Trophoblast cell (in vitro differentiated cells and primary cell): ENCODE measurements at regions not wholly inside any gene's neighbourhood (a gene's known extent, or its start where the extent isn't known, plus 50 kb on each side); places are given as distances from the start of the nearest gene placed in this dataset.
A peak's percentile ranks its signal among the peaks of the same experiment; 100 is the strongest.
"Not testable (repeated sequence)": the region's sequence is repeated elsewhere in the genome, so short reads cannot be mapped to it uniquely, and the experiment has no call there.

Experiments
- DNase-seq, 2 donors: peaks; one replicate each; pipeline ENCODE4 v3.0.0-alpha.2; 2016
- H2AFZ ChIP-seq: 2 replicates; pipeline ENCODE4 v1.6.1; 2013; ENCODE audit warnings: low read length, moderate library complexity, mild to moderate bottlenecking; ENCODE audit not compliant: insufficient read depth, poor library complexity
- H2AK5ac ChIP-seq: 2 replicates; pipeline ENCODE4 v1.6.1; 2013; ENCODE audit warnings: mild to moderate bottlenecking, low read length
- H2BK120ac ChIP-seq: 2 replicates; pipeline ENCODE4 v1.6.1; 2013; ENCODE audit warnings: low read length, mild to moderate bottlenecking, moderate library complexity; ENCODE audit not compliant: insufficient read depth, poor library complexity
- H2BK12ac ChIP-seq: 2 replicates; pipeline ENCODE4 v1.6.1; 2013; ENCODE audit warnings: mild to moderate bottlenecking, low read length, moderate library complexity
- H2BK5ac ChIP-seq: 2 replicates; pipeline ENCODE4 v1.6.1; 2013; ENCODE audit warnings: low read length, low read depth, moderate library complexity, mild to moderate bottlenecking; ENCODE audit not compliant: poor library complexity
- H3K14ac ChIP-seq: 2 replicates; pipeline ENCODE4 v1.6.1; 2013; ENCODE audit warnings: mild to moderate bottlenecking, low read length
- H3K18ac ChIP-seq: 2 replicates; pipeline ENCODE4 v1.6.1; 2013; ENCODE audit warnings: mild to moderate bottlenecking, low read length
- H3K23ac ChIP-seq: 2 replicates; pipeline ENCODE4 v1.6.1; 2013; ENCODE audit warnings: low read length
- H3K27ac ChIP-seq: 2 replicates; pipeline ENCODE4 v1.5.1; 2013; ENCODE audit warnings: low read depth, mild to moderate bottlenecking, inconsistent platforms, low read length, moderate library complexity
- H3K27me3 ChIP-seq: 2 replicates; pipeline ENCODE4 v1.6.1; 2013; ENCODE audit warnings: inconsistent platforms, mild to moderate bottlenecking, low read length, moderate library complexity; ENCODE audit not compliant: insufficient read depth
- H3K36me3 ChIP-seq, 2 experiments: 1 replicate in 1 of 2; 2 replicates in 1 of 2; pipeline ENCODE4 v1.6.1; 2013; ENCODE audit warnings: low read length in 2 of 2, mild to moderate bottlenecking in 2 of 2, moderate library complexity in 1 of 2; ENCODE audit not compliant: insufficient read depth in 2 of 2, control insufficient read depth in 1 of 2
- H3K4ac ChIP-seq: 2 replicates; pipeline ENCODE4 v1.6.1; 2013; ENCODE audit warnings: low read depth, mild to moderate bottlenecking, low read length, moderate library complexity
- H3K4me1 ChIP-seq, 2 experiments: 1 replicate in 1 of 2; 2 replicates in 1 of 2; pipeline ENCODE4 v1.6.1; 2013; ENCODE audit warnings: low read length in 2 of 2, mild to moderate bottlenecking in 2 of 2, moderate library complexity in 1 of 2; ENCODE audit not compliant: insufficient read depth in 2 of 2, control insufficient read depth in 1 of 2
- H3K4me2 ChIP-seq: 2 replicates; pipeline ENCODE4 v1.6.1; 2013; ENCODE audit warnings: inconsistent platforms, mild to moderate bottlenecking, low read length, moderate library complexity
- H3K4me3 ChIP-seq: 2 replicates; pipeline ENCODE4 v1.5.1; 2013; ENCODE audit warnings: mild to moderate bottlenecking, low read depth, low read length, inconsistent platforms
- H3K79me1 ChIP-seq: one replicate; pipeline ENCODE4 v1.6.1; 2013; ENCODE audit warnings: low read length
- H3K79me2 ChIP-seq: 2 replicates; pipeline ENCODE4 v1.6.1; 2013; ENCODE audit warnings: low read length, mild to moderate bottlenecking; ENCODE audit not compliant: control insufficient read depth, insufficient read depth, poor library complexity
- H3K9ac ChIP-seq: 2 replicates; pipeline ENCODE4 v1.6.1; 2013; ENCODE audit warnings: mild to moderate bottlenecking, low read length
- H3K9me3 ChIP-seq: 2 replicates; pipeline ENCODE4 v1.6.1; 2013; ENCODE audit warnings: low read depth, mild to moderate bottlenecking, control low read depth, inconsistent platforms, low read length; ENCODE audit not compliant: insufficient read depth
- H4K12ac ChIP-seq: 2 replicates; pipeline ENCODE4 v1.6.1; 2013; ENCODE audit warnings: low read depth, mild to moderate bottlenecking, low read length, moderate library complexity
- H4K8ac ChIP-seq: 2 replicates; pipeline ENCODE4 v1.6.1; 2013; ENCODE audit warnings: low read depth, mild to moderate bottlenecking, low read length, moderate library complexity
- H4K91ac ChIP-seq: one replicate; pipeline ENCODE4 v1.6.1; 2013; ENCODE audit warnings: low read depth, mild to moderate bottlenecking, low read length, moderate library complexity
- WGBS: extraction: QIAGEN DNeasy Blood & Tissue Kit; methylation state at CpG from one replicate; pipeline ENCODE4 v1.1.7; 2013; ENCODE audit warnings: missing lambda C conversion rate; ENCODE audit not compliant: insufficient read length, insufficient coverage; ENCODE audit errors: extremely low coverage; 5-methylcytosine and 5-hydroxymethylcytosine counted together

DNA sequence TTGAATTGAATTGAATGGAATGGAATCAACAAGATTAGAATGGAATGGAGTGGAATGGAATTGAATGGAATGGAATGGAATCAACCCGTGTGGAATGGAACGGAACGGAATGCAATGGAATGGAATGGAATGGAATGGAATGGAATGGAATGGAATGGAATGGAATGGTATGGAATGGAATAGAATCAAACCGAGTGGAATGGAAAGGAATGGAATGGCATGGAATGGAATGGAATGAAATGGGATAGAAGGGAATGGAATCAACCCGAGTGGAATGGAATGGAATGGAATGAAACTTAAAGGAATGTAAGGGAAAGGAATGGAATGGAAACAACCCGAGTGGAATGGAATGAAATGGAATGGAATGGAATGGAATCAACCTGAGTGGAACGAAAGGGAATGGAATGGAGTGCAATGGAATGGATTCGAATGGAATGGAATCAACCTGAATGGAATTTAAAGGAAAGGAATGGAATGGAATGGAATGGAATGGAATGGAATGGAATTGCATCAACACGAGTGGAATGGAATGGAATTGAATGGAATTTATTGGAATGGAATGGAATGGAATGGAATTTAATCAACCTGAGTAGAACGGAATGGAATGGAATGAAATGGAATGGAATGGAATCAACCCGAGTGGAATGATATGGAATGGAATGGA is 1146.6 kb downstream of the RPIA start:
- H3K27me3 ChIP-seq: no peaks in the 10 kb centered on the region
- no peaks in the 10 kb centered on the region for H3K36me3 ChIP-seq
- no peak overlapping the region for H3K9ac ChIP-seq
- H3K4me2 ChIP-seq: no peak overlapping the region
- no peak overlapping the region for H3K14ac ChIP-seq
- H3K79me1 ChIP-seq: no peaks in the 10 kb centered on the region
- H2BK5ac ChIP-seq: no peak overlapping the region
- no peak overlapping the region for H2BK12ac ChIP-seq
- H3K23ac ChIP-seq: no peak overlapping the region
- H3K79me2 ChIP-seq: no peaks in the 10 kb centered on the region
- no peak overlapping the region for H4K12ac ChIP-seq
- no peak overlapping the region for H4K91ac ChIP-seq
- DNase-seq: no peak
- H3K9me3 ChIP-seq: peaks cover 14% of the 10 kb centered on the region
- H4K8ac ChIP-seq: no peak overlapping the region
- H3K4ac ChIP-seq: no peak overlapping the region
- no peaks in the 10 kb centered on the region for H3K4me1 ChIP-seq
- H3K27ac ChIP-seq: no peak overlapping the region
- WGBS: 100% methylated on average over 6 of the region's 11 CpGs
- no peak overlapping the region for H2AFZ ChIP-seq
- H3K4me3 ChIP-seq: no peak overlapping the region
- no peak overlapping the region for H2AK5ac ChIP-seq
- H3K18ac ChIP-seq: no peak overlapping the region
- H2BK120ac ChIP-seq: no peak overlapping the region

DNA sequence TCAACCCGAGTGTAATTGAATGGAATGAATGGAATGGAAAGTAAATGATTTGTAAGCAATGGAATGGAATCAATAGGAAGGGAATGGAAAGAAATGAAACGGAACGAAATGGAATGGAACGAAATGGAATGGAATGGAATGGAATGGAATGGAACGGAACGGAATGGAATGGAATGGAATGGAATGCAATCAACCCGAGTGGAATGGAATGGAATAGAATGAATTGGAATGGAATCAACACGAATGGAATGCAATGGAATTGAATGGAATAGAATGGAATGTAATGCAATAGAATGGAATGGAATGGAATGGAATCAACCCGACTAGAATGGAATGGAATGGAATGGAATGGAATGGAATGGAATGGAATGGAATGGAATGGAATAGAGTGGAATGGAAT is 1148.7 kb downstream of the RPIA start:
- H2BK12ac ChIP-seq, H3K23ac ChIP-seq, H3K4me3 ChIP-seq, H3K79me1 ChIP-seq, H3K27ac ChIP-seq, H2BK120ac ChIP-seq, H3K36me3 ChIP-seq, H3K4ac ChIP-seq, H2BK5ac ChIP-seq, H4K8ac ChIP-seq, H3K14ac ChIP-seq, H2AFZ ChIP-seq, H3K18ac ChIP-seq, H3K4me2 ChIP-seq, H3K79me2 ChIP-seq, H4K91ac ChIP-seq, H4K12ac ChIP-seq, H3K9ac ChIP-seq, H3K4me1 ChIP-seq, H3K27me3 ChIP-seq, H2AK5ac ChIP-seq: not testable (repeated sequence)
- WGBS: over 99% methylated on average over 6 of the region's 9 CpGs
- H3K9me3 ChIP-seq: peaks cover 18% of the 10 kb centered on the region
- DNase-seq: peak in 1 of 2 donors; percentile 9

DNA sequence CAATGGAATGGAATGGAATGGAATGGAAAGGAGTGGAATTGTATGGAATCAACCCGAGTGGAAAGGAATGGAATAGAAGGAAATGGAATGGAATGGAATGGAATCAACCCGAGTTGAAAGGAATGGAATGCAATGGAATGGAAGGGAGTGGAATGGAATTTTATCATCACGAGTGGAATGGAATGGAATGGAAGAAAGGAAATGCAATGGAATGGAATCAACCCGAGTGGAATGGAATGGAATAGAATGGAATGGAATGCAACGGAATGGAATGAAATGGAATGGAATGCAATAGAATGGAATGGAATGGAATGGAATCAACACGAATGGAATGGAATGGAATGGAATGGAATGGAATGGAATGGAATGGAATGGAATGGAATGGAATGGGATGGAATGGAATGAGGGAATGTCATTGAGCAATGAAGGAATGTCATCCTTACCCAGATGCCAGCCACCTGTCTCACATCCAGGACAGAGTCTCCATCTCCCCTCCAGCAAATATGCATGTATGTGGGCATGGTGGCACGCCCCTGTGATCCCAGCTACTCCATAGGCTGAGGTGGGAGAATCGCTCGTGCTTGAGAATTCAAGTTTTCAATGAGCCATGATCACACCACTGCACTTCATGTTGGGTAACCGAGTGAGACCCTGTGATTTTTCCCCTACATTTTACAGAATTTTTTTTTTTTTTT is 1149.5 kb downstream of the RPIA start:
- peaks cover 22% of the 10 kb centered on the region for H3K9me3 ChIP-seq
- H2BK120ac ChIP-seq, H2AFZ ChIP-seq, H3K27ac ChIP-seq, H2BK12ac ChIP-seq, H3K4me3 ChIP-seq, H3K4me1 ChIP-seq, H3K79me1 ChIP-seq, H4K8ac ChIP-seq, H3K36me3 ChIP-seq, H3K4me2 ChIP-seq, H4K12ac ChIP-seq, H4K91ac ChIP-seq, H3K27me3 ChIP-seq, H3K4ac ChIP-seq, H3K9ac ChIP-seq, DNase-seq, H2AK5ac ChIP-seq, H2BK5ac ChIP-seq, H3K18ac ChIP-seq, H3K14ac ChIP-seq, H3K23ac ChIP-seq, H3K79me2 ChIP-seq: not testable (repeated sequence)
- 100% methylated on average over 1 of the region's 10 CpGs for WGBS

DNA sequence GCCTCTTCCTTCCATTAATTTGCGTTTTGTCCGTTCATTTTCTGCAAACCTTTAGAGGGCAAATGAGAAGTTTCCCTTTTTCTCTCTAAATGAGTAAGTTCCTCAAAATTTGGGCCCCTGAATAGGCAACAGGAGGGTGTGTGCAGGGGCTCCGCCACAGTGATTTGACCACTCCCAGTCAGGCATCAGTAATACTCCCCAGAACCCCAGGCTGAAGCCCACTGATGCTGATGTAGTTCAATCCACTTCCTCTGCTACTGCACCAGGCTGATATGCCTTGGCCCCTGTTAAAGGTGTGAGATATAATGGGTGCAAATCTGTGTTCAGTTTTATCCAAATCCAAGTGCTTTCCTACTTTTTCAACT is 1150.0 kb downstream of the RPIA start:
- H3K9me3 ChIP-seq: peaks cover 23% of the 10 kb centered on the region

More for the DNA sequence above, 1150.0 kb downstream of the RPIA start:
- no peak overlapping the region for H3K23ac ChIP-seq
- H3K4me1 ChIP-seq: no peaks in the 10 kb centered on the region
- no peak overlapping the region for H3K27ac ChIP-seq
- H3K9ac ChIP-seq: no peak overlapping the region
- H3K4me2 ChIP-seq: no peak overlapping the region
- H2AK5ac ChIP-seq: no peak overlapping the region
- no peak overlapping the region for H3K14ac ChIP-seq
- no peaks in the 10 kb centered on the region for H3K27me3 ChIP-seq
- H4K12ac ChIP-seq: no peak overlapping the region
- H3K4me3 ChIP-seq: no peak overlapping the region
- no peak overlapping the region for H4K91ac ChIP-seq
- H2AFZ ChIP-seq: no peak overlapping the region
- DNase-seq: no peak
- no peaks in the 10 kb centered on the region for H3K79me2 ChIP-seq
- H2BK5ac ChIP-seq: no peak overlapping the region
- no peaks in the 10 kb centered on the region for H3K79me1 ChIP-seq
- no peak overlapping the region for H3K18ac ChIP-seq
- H2BK12ac ChIP-seq: no peak overlapping the region
- H4K8ac ChIP-seq: no peak overlapping the region
- H3K4ac ChIP-seq: no peak overlapping the region
- WGBS: no CpG with 5 or more reads among the region's 3 CpGs
- H2BK120ac ChIP-seq: no peak overlapping the region
- no peaks in the 10 kb centered on the region for H3K36me3 ChIP-seq
